Hematopoietic multipotent progenitor cell treated with erythropoietin and hydrocortisone succinate and interleukin-3 and kit ligand, for 6 days (in vitro differentiated cells): ENCODE measurements at regions not wholly inside any gene's neighbourhood (a gene's known extent, or its start where the extent isn't known, plus 50 kb on each side); places are given as distances from the start of the nearest gene placed in this dataset.
A peak's percentile ranks its signal among the peaks of the same experiment; 100 is the strongest.

Experiments used
- DNase-seq: peaks from one replicate; pipeline ENCODE4 v3.0.0-alpha.2; 2015

- DNase-seq: no peak
Measured at GRCh38 chr5:141800617-141801016, 77.6 kb downstream of the PCDH1 start.

DNA sequence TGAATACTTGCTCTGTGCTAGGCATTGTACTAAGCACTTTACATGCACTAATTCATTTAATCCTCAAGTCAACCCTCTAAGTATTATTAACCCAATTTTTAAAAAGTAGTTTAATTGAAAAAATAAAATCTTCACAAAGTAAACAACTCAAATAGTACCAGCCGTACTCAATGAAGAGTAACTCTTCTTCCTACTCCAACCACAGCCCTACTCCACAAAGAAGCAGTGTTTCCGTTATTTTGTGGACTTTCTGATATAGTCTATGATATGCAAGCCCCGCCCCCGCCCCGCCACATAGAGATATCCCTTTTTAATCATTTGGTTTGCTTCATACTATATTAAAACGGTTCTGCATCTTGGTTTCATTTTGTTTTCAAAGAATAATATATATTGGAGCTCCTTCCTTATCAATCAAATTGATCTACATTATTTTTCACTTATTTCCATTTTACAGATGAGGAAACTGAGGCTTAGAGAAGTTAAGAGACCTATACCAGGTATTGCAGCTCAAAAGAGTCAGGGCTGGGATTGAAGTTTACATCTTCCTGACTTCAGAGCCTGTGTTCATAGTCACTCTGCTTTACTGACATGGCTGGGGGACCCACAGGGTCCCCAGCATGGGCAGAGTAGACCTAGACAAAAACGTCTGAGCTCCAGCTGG, 78.6 kb downstream of the PCDH1 start:
- DNase-seq: peak; percentile 12

GRCh38 chr5:141797425-141797824, 80.8 kb downstream of the PCDH1 start:
- DNase-seq: no peak

DNA sequence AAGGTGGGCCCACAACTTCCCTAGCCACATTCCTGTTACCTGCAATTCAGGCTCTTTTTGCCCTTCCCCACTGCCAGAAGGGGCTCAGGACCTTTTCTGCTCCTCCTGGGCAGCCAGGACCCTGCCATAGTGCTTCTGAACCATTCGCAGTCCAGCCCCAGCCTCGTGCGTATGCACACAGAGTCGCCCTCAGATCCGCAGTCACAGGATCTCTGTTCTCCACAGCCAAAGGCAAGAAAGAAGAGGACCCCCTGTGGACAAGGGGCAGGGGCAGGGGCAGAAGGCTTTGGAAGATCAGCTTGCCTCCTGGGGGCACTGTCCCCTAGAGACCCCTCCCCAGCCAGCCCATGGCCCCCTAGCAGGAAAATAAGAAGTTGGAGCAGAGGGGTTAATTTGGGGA, 82.8 kb downstream of the PCDH1 start:
- DNase-seq: no peak

- DNase-seq: no peak
Measured at GRCh38 chr5:141793881-141794280, 84.3 kb downstream of the PCDH1 start.

DNA sequence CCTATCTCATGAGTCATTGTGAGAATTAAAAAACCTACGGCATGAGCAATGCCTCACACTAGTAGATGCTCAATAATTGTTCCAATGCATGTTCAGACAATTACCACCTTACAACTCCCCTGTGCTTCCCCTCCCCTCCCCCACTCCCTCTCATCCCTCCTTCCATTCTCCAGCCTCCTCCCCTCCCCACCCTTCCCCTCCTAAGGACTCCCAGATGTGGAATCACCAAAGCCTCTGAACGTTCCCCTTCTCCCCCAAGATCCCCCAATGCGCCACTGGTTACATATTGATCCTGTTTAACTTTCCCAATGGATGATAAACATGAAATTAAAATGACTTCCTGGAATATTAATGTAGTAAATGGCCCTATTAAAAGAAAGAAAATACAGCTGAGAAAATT, 84.8 kb downstream of the PCDH1 start:
- DNase-seq: no peak

DNA sequence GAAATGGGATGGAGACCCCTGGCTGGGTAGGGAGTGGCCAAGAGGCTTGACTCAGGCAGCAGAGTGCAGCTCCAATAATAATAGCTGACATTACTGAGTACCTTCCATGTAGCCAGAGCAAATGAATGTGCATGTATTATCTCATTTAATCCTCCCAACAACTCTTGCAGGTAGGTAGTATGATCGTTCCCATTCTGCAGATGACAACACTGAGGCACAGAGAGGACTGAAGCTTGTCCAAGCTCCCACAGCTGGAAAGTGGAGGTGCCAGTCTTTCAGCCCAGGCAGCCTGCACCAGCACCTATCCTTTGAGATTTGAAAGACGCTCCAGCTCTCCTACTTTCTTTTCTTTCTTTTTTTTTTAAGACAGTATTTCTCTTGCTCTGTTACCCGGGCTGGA, 87.6 kb downstream of the PCDH1 start:
- no peak for DNase-seq

GRCh38 chr5:141789330-141789729, 88.9 kb downstream of the PCDH1 start:
- no peak for DNase-seq

DNA sequence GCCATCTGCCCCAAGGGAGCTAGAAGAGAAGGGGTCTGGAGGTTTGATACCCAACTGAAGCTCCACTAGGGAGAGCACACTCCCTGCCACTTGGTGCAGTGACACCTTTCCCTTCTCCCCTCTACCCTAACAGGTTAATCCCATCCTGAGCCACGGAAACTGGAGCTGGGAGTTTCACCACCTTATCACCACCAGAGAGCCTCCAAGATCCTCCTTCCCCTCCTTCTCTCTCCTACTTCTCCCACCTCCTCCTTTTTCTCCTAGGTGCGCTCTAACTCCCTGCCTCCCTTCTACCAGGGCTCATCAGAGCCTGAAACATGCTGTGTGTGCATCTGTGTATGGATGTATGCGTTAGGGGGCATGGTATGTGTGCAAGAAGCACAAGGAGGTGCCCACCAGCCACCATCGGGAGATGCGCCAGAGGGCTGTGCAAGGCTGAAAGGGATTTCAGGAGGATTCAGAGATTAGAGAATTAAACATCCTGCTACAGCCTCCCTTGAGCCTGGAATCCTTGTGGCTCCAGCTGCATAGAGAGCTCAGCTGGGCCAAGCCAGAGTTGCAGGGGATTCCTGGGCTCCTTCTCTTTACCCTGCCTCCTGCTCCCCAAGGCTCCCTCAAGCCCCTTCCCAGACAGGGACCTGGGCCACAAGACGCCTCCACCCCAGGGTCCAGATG, 89.8 kb downstream of the PCDH1 start:
- DNase-seq: no peak

DNA sequence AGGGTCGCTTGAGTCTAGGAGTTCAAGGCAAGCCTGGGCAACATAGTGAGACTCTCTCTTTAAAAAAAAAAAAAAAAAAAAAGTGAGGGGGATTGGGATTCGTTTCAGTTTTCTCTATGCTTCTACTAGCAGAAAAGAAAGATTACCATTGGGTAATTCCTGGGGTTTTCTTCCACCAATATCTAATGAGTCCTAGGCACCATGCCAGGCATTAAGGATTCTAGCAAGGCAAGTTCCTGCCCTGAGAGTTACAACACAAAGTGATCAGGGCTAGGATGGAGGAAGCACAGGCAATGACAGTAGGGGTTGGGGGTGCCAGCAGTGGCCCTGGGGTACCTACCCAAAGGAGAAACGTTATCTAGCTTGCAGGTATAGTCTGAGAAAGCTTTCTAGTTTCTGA, 90.8 kb downstream of the PCDH1 start:
- DNase-seq: no peak

GRCh38 chr5:141786700-141787099, 91.5 kb downstream of the PCDH1 start:
- no peak for DNase-seq

DNA sequence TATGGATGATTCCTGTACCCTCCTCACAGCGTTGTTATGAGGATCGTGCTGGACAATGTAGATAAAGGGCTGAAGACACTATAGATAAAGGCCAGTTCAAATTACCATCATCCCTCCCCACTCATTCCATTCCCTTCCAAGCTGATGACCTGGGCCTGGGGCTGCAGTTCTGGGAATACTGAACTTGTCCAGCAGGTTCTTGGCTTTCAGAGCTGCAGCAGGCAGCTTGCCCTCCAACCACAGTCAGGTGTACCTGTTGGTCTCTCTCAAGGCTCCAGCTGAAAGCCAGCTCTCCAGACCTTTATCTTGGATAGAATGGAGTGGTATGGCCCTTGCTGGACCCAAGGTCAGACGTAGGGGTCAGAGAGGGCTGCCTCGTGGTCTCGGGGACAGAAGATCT, 92.5 kb downstream of the PCDH1 start:
- no peak for DNase-seq

DNA sequence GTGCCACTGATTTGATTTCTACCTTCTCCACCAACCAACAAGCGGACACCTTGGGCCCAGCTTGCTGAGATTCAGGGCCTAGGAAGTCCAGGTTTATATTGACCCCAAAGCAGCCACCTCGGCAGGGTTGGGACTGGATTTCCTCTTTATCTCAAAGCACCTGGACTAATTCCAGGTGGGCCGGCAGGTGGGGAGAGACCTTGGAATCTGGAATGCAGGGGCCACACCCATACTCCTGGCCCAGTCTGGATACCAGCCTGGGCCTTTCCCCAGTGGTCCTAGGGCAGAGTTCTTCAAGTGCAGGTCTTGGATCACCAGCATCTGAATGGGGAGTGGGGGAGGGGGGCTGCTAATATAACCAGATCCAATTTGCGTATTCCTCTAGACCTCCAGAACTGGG, 93.1 kb downstream of the PCDH1 start:
- no peak for DNase-seq

- DNase-seq: no peak
Measured at GRCh38 chr5:141784529-141784928, 93.7 kb downstream of the PCDH1 start.

DNA sequence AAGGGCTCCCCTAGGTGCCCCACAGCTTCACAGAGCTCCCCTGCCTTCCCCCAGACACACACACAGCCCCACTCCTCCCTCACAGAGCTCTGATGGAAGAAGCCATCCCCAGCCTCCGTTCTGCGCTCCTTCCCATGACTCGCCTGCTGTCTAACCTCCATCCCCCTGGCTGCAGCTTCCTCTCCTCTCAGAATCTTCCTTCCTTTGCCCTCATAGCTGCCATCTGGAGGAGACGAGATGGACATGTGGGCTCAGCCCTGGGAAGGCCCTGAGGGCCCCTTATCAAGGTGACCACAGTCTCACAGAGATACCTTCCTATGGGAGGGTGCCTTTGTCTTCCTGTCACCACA, 94.3 kb downstream of the PCDH1 start:
- DNase-seq: no peak

GRCh38 chr5:141783005-141783946, 94.9 kb downstream of the PCDH1 start:
- DNase-seq: no peak

DNA sequence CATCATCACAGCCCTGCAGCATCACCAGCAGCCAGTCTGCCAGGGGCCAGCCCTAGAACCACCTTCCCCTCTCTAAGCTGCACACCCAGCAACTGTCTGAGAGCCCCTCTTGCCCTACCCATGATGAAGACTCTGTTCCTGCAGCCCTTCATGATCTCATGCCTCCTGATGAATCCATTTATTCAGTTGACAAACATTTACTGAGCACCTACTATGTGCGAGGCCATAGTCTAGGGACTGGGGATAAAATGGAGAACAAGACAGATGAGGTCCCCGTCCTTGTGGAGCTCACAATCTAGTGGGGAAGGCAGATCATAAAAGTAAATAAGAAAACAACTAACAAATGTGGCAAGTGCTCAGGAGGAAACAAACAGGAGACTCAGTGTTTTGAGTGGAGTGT, 96.3 kb downstream of the PCDH1 start:
- DNase-seq: no peak

DNA sequence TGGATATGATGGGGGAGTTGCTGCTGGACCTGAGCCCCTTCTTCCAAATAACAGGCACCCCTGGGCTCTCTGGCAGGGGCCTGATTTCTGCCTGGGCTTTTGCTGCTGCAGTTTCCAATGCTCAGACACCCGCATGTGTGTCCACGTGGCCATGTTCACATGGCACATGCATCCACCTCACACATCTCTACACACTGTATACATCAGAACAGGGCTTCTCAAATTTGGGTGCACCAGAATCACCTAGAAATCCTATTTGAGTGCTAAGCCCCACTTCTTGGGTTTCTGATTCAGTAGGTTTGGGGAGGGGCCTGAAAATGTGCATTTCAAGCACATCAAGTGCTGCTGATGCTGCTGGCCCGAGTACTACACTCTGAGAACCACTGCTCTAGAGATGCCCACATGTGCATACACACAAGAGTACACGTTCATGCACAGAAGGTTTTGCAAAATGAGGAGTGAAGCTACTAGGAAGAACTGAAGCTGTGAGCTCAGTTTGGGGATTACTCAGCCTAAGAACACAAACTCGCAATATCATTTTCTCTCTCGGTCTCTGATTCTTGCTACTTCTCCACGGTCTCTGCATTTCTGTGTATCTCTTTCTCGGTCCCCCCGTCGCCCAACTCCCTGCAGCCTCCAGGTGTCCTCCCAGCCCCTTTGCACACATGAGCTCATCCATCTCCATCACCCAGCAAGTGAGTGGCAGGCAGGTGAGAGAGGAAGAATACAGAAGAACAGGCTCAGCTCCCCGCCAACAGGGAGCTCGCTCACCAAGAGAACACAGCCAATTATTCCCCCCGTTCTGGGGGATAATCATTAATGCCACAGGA, 97.0 kb downstream of the PCDH1 start:
- DNase-seq: no peak

GRCh38 chr5:141780240-141780951, 97.8 kb downstream of the PCDH1 start:
- no peak for DNase-seq

GRCh38 chr5:141779503-141779973, 97.5 kb upstream of the ARAP3 start:
- no peak for DNase-seq

DNA sequence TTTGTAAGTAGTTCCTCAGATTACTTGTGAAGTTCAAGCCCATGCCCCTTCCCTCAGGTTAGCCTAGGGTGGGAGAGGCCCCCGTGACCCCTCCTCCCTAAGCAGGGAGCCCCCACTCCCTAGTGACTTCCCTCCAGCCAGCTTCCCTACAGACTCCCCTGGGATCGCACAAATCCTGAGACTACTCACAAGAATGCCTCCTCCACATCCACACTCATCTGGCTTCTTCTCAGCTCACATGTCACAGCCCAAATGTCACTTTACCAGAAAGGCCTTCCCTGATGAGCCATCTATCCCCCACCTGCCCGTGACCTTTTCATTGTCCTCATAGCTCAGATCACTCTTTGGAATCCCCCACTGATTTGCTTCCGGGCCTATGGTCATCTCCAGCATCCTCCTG, 96.7 kb upstream of the ARAP3 start:
- no peak for DNase-seq

DNA sequence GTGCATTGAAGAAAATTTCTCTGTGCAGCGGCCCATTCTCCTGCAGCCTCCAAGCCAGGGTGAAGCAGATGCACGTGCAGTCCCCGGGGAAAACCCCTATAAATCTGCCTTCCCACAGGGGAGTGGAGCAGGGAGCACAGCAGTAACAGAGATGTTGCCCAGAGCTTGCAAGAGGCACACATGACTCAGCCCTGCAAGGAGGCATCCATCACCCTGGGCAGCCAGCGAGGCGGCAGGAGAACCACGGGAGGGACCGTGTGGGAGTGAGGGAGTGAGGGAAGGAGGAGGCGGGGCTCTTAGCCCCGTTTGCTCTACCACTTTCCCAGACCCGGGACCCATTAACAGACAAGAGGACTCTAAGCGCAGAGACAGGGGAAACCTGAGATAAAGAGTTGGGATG, 96.2 kb upstream of the ARAP3 start:
- DNase-seq: no peak
